Endodermal cell (in vitro differentiated cells): ENCODE measurements at regions not wholly inside any gene's neighbourhood (a gene's known extent, or its start where the extent isn't known, plus 50 kb on each side); places are given as distances from the start of the nearest gene placed in this dataset.

Experiments
- DNase-seq: peaks from one replicate; pipeline ENCODE4 v3.0.0-alpha.2; 2017
- H3K27ac ChIP-seq: 2 replicates; pipeline ENCODE4 v1.5.1; 2013; ENCODE audit warnings: mild to moderate bottlenecking, low read depth, low read length, moderate library complexity
- H3K27me3 ChIP-seq: 2 replicates; pipeline ENCODE4 v1.6.1; 2013; ENCODE audit warnings: mild to moderate bottlenecking, low read length, moderate library complexity; ENCODE audit not compliant: insufficient read depth, control insufficient read depth, poor library complexity, severe bottlenecking
- H3K36me3 ChIP-seq: 2 replicates; pipeline ENCODE4 v1.7.0; 2013; ENCODE audit warnings: mild to moderate bottlenecking, low read length, moderate library complexity; ENCODE audit not compliant: control insufficient read depth, insufficient read depth
- H3K4me1 ChIP-seq: one replicate; pipeline ENCODE4 v1.7.0; 2013; ENCODE audit warnings: low read length; ENCODE audit not compliant: control insufficient read depth, insufficient read depth
- H3K4me3 ChIP-seq: 2 replicates; pipeline ENCODE4 v1.5.1; 2013; ENCODE audit warnings: mild to moderate bottlenecking, low read length, moderate library complexity
- H3K9ac ChIP-seq: 2 replicates; pipeline ENCODE4 v1.6.1; 2013; ENCODE audit warnings: mild to moderate bottlenecking, low read length, moderate library complexity; ENCODE audit not compliant: poor library complexity, severe bottlenecking; ENCODE audit errors: extremely low read depth
- H3K9me3 ChIP-seq: 2 replicates; pipeline ENCODE4 v1.6.1; 2013; ENCODE audit warnings: mild to moderate bottlenecking, low read length, moderate library complexity; ENCODE audit not compliant: control insufficient read depth
- H3K27ac Mint-ChIP-seq: 2 replicates; pipeline ENCODE4 v1.8.0; 2020; ENCODE audit warnings: mixed read lengths
- H3K27me3 Mint-ChIP-seq: 2 replicates; pipeline ENCODE4 v1.8.0; 2021; ENCODE audit warnings: mild to moderate bottlenecking, mixed read lengths; ENCODE audit not compliant: insufficient read depth
- H3K36me3 Mint-ChIP-seq: 2 replicates; pipeline ENCODE4 v1.8.0; 2020; ENCODE audit warnings: low read depth, mixed read lengths
- H3K4me1 Mint-ChIP-seq: 2 replicates; pipeline ENCODE4 v1.8.0; 2020; ENCODE audit warnings: mixed read lengths
- H3K4me3 Mint-ChIP-seq: 2 replicates; pipeline ENCODE4 v1.8.0; 2020; ENCODE audit warnings: mild to moderate bottlenecking, moderate library complexity, mixed read lengths
- H3K9me3 Mint-ChIP-seq: 2 replicates; pipeline ENCODE4 v1.8.0; 2020; ENCODE audit warnings: mild to moderate bottlenecking, mixed read lengths
- WGBS, 2 experiments: methylation state at CpG; one replicate each; pipeline versions ENCODE4 v1.1.5 to v1.1.7; 2013; ENCODE audit warnings: missing lambda C conversion rate in 2 of 2, mixed read lengths in 1 of 2; ENCODE audit not compliant: insufficient coverage in 1 of 2, insufficient read length in 1 of 2; 5-methylcytosine and 5-hydroxymethylcytosine counted together
- TF ChIP-seq, protein P1 (sequence below): fragments of 200-600 bp; sonication (generic); conservative IDR thresholded peaks from 2 replicates; pipeline ENCODE4 v1.5.0; 2021; ENCODE audit warnings: antibody characterized with exemption, mild to moderate bottlenecking

DNA sequence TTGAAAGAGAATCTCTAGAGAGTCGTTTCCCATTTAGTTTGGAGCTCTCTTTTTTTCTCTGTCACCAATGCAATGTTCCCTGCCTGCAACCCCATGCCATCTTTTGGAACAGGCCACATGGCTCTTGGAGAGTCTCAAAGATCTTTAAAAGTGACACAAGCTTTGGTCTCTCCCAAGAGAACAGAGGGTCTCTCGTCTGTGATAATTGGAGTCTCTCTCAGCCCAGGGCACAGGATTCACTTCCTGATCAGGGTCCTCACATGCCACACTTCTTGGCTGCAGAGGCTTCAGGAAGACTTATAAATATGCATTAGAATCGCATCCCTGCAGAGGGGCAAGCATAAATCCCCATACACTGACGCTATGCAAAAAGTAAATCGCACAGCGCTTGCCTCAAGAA, 240.5 kb downstream of the IRS2 start:
- Mint-ChIP-seq H3K27ac (peak overlapping the region; percentile 23), H3K27me3 (no peaks in the 10 kb centered on the region), H3K9me3 (no peaks in the 10 kb centered on the region), H3K36me3 (no peaks in the 10 kb centered on the region), H3K4me3 (no peak overlapping the region), H3K4me1 (peaks cover 26% of the 10 kb centered on the region)
- Histone ChIP-seq H3K4me1 (no peaks in the 10 kb centered on the region), H3K9me3 (no peaks in the 10 kb centered on the region), H3K4me3 (no peak overlapping the region), H3K27ac (peak overlapping the region; percentile 50), H3K9ac (no peak overlapping the region), H3K36me3 (no peaks in the 10 kb centered on the region), H3K27me3 (no peaks in the 10 kb centered on the region)
- WGBS, 2 experiments, result 37 to 44% methylated on average over 5 to 6 of the region's 6 CpGs
- TF ChIP-seq, protein P1, sequence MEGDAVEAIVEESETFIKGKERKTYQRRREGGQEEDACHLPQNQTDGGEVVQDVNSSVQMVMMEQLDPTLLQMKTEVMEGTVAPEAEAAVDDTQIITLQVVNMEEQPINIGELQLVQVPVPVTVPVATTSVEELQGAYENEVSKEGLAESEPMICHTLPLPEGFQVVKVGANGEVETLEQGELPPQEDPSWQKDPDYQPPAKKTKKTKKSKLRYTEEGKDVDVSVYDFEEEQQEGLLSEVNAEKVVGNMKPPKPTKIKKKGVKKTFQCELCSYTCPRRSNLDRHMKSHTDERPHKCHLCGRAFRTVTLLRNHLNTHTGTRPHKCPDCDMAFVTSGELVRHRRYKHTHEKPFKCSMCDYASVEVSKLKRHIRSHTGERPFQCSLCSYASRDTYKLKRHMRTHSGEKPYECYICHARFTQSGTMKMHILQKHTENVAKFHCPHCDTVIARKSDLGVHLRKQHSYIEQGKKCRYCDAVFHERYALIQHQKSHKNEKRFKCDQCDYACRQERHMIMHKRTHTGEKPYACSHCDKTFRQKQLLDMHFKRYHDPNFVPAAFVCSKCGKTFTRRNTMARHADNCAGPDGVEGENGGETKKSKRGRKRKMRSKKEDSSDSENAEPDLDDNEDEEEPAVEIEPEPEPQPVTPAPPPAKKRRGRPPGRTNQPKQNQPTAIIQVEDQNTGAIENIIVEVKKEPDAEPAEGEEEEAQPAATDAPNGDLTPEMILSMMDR, result no peak
- peak; percentile 53 for DNase-seq

DNA sequence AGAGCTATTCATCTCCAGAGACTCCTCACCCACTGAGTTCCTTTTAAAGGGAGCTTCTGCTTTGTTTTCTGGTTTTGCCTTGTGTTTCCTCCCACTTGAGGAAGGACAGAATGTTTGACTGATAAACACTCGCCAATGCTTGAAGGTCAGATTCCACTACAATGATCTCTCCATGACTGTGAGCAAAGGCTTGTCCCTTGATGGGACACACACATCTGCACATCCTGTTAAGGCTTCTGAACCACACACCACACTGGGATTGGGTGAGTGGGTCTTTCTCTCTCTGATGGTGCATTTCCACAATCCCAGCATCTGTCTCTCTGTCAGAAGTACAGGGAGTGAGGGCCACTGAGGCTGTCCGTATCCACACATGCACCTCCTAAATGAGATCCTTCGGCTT, 245.3 kb downstream of the IRS2 start:
- WGBS, 2 experiments, result 95 to 100% methylated on average over 1 to 2 of the region's 3 CpGs
- Histone ChIP-seq H3K27ac (no peak overlapping the region), H3K9me3 (no peaks in the 10 kb centered on the region), H3K9ac (no peak overlapping the region), H3K27me3 (no peaks in the 10 kb centered on the region), H3K36me3 (no peaks in the 10 kb centered on the region), H3K4me3 (no peak overlapping the region), H3K4me1 (no peaks in the 10 kb centered on the region)
- Mint-ChIP-seq H3K27me3 (no peaks in the 10 kb centered on the region), H3K4me1 (peaks cover 7% of the 10 kb centered on the region), H3K36me3 (no peaks in the 10 kb centered on the region), H3K9me3 (no peaks in the 10 kb centered on the region), H3K27ac (no peak overlapping the region), H3K4me3 (no peak overlapping the region)
- TF ChIP-seq, protein P1, result no peak
- no peak for DNase-seq

DNA sequence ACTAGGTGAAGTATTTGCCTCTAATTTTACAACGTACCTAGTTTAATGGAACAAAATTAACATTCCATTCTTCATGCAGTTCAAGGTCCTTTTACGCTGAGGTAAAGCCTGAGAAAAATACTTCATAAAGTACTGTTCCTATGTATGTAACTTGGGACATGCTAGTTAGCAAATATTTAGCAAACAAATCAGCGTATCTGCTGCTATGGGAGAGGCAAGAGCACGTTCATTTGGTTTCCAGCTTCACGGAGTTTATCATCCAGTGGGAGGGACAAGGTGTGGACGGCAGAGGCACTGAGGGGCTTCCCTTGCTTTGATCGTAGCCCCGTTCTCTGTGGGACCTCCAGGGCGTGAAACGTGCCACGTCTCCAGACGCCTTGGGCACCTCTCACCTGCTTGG, 248.8 kb downstream of the IRS2 start:
- Histone ChIP-seq H3K27ac (no peak overlapping the region), H3K36me3 (no peaks in the 10 kb centered on the region), H3K9ac (no peak overlapping the region), H3K27me3 (no peaks in the 10 kb centered on the region), H3K4me3 (no peak overlapping the region), H3K4me1 (no peaks in the 10 kb centered on the region), H3K9me3 (no peaks in the 10 kb centered on the region)
- Mint-ChIP-seq H3K27me3 (no peaks in the 10 kb centered on the region), H3K27ac (no peak overlapping the region), H3K4me3 (no peak overlapping the region), H3K36me3 (no peaks in the 10 kb centered on the region), H3K4me1 (no peaks in the 10 kb centered on the region), H3K9me3 (no peaks in the 10 kb centered on the region)
- DNase-seq, result no peak
- WGBS, 2 experiments, result 93% methylated on average over 4 to 12 of the region's 12 CpGs
- TF ChIP-seq, protein P1, result no peak
